Embryonic facial prominence (tissue), 1 donor: ENCODE measurements at regions not wholly inside any gene's neighbourhood (a gene's known extent, or its start where the extent isn't known, plus 50 kb on each side); places are given as distances from the start of the nearest gene placed in this dataset.

ENCODE experiments used
- DNase-seq: peaks from one replicate; pipeline ENCODE4 v3.0.0-alpha.2; 2016; ENCODE audit errors: extremely low spot score

DNA sequence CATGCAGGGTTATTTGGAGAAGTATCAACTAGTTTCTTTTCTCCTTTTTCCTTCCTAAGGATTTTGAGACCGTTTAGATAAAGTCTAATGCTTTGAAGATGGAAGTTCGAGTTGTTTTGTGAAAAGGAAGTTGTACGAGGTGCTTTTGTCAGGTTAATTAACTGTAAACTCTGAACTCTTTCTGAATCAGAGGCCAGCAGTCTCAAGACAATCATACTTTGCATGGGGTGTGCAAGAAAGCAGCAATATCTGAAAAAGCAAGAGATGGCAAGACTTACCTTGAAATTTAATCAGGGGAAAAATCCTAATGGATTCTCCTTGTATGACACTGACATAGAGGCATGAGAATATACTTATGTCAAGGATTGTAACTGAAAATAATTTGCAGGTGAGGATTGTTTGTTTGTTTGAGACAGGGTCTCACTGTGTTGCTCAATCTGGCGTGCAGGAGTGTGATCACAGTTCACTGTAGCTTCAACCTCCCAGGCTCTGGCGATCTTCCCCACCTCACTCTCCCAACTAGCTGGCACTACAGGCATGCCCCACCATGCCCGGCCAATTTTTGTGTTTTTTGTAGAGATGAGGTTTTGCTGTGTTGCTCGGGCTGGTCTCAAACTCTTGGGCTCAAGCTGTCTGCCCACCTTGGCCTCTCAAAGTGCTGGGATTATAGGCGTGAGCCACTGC is 170.2 kb upstream of the HMGA2 start:
- no peak for DNase-seq

- DNase-seq: no peak
Observed at GRCh38 chr12:65655074-65655493, 169.2 kb upstream of the HMGA2 start.

DNA sequence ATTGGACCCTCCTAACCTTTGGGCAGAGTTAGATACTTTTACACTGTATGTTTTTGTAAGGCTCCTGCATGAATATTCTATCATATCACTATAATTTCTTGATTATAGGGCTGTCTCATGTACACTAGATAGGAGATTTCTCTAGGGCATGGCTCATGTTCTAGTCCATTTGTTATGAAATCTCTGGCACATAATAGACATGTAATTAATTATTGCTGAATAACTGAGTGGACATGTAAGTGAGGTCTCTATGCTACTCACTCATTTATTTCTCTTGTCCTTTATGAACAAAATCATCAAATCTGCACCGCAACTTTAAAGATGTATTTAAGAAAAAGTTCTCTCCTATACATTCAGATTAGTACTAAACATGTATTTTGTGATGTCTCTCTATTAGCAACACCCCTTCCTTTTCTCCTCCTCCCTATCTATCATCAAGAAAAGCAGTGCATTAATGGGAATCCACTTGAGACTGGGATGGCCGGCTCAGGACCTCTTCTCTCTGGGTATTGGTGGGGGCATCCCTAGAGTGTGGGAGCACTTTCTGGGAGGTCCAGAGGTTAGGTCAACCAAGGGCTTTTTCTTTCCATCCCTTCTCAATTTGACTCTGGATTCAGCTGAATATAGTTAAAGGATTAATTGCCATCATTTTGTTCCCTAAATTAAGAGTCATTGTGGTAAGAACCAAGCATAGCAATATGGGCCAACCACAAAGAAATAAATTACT is 168.0 kb upstream of the HMGA2 start:
- DNase-seq: no peak

DNA sequence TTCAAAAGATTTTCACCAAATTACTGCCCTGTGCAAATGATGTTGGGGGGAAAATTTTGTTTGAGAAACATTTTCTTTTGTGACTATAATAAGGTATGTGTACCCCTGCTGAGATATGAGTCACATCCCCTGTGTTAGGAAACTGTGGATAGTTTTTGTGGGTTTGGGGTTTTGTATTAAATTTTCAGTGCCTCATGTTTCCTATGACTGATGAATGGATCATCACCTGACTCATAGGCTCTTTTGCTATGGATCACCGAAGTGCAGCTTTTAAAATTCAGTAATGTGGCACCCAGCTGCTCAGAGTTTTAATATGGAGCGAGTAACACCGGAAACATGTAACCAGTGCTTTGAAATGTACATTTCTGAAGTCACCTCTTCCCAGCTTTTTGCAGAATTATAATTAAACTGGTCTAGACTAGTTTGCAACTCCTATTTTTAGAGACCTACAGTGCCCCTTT is 167.4 kb upstream of the HMGA2 start:
- no peak for DNase-seq

DNA sequence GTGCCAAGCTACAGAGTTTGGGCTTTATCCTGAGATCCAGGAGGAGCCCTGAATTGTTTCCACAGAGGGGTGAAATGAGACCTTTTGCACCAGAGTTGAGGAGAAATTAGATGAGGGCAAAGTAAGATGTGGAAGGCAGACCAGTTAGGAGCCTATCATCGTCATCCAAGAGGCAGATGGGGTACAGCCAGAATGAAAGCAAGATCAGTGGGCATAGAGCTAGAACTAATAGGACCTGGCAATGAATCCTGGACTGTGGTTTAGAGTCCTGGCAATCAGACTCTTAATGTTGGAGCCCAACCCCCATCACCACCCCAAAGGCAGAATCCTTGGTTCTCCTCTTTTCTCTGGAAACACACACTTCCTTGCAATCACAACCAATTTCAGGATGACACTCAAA is 166.6 kb upstream of the HMGA2 start:
- DNase-seq: no peak

DNA sequence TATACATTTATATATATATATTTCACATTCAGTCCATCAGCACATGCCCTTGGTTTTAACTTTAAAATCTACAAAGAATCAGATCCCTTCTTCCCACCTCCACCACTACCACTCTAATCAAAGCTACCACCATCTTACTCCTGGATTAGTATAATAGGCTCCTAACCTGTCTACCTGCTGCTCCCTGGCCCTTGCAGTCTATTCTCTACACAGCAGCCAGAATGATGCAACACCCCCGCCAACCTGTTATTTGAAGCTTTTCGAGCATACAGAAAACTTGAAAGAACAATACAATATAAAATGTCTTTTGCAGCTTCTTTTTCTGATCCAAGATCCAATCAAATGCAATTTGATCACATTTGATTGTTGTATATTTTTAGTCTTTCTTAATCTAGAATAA is 165.9 kb upstream of the HMGA2 start:
- no peak for DNase-seq

GRCh38 chr12:65659681-65660080 is 164.6 kb upstream of the HMGA2 start:
- DNase-seq: no peak

DNA sequence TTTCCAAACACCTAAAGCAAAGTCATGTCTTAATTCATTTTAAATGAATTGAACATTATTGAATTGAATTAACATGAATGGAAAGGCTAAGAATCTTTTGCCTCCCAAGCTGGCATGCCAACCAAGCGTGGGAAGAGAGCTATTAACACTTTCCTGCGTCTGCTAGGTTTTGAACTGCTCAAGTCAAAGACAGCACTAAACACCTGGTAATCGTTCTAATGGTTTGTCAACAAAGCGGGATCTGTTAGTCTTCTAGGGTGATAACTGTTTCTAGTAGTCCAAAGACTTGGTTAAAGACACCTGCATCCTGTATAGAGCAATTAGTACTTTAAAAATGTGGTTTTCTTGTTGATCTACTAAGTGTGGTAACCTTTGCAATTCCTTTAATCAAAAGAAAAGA is 164.2 kb upstream of the HMGA2 start:
- DNase-seq: no peak

GRCh38 chr12:65660836-65661235 is 163.4 kb upstream of the HMGA2 start:
- no peak for DNase-seq

DNA sequence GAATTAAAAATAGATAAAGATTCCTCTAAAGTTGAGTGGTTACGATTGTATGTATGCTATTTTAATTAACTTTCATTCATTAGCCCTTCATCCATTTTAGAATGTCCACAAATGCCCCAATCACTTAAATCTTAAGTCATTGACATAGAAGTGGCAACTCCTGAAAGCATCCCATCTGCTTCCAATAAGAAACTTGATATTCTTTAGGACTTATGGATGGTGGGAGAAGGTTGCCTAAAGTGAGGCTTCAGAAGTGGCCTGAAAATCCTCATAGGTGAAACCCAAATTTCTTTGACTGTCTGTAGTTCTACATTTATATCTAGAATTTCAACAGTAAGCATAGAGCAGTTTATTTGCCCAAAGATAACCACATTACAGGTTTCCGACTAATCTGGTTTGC is 161.7 kb upstream of the HMGA2 start:
- no peak for DNase-seq

DNA sequence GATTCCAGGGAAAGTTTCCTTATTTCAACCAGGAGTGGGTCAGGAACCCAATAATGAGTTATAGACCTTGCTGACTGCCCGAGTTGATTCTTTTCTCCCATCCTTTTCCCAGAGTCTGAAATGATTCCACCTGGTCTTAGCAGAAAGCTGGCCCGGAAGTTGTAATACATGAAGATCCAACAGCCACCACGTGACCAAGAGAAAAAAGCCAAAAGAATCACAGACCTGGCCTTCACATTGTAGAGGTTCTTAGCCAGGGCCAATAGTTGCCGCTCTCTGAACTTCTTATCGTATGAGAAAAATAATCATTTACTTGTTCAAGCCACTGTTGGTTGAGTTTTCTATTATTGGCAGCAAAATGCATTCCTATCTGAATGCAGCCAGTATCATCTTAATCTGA is 161.2 kb upstream of the HMGA2 start:
- DNase-seq: no peak

GRCh38 chr12:65663648-65664047 is 160.6 kb upstream of the HMGA2 start:
- DNase-seq: no peak

DNA sequence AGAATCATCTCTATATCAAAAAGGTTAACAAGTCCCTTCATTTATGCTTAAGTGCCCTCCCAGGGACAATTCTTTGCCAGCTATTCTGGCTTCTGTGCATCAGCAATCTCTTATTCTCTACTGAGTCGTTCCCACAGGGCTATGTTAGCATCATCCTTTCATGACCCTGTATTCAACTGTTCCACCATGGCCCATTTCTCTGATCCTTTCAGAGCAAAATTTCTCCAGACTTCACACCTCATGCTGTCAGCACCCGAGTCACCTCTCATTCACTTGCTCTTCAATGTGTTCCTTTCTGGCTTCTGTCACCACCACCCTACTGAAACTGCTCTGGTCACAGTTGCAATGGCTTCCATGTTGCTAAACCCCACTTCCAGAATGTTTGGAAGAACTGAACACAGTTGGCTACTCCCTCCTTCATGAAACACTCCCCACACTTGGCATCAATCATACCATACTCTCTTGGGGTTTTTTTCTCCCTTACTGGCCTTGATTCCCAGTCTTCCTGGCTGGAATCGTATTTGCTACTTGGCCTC is 159.5 kb upstream of the HMGA2 start:
- no peak for DNase-seq

- DNase-seq: no peak
Observed at GRCh38 chr12:65665817-65666216, 158.5 kb upstream of the HMGA2 start.

- no peak for DNase-seq
Observed at GRCh38 chr12:65666876-65667275, 157.4 kb upstream of the HMGA2 start.

DNA sequence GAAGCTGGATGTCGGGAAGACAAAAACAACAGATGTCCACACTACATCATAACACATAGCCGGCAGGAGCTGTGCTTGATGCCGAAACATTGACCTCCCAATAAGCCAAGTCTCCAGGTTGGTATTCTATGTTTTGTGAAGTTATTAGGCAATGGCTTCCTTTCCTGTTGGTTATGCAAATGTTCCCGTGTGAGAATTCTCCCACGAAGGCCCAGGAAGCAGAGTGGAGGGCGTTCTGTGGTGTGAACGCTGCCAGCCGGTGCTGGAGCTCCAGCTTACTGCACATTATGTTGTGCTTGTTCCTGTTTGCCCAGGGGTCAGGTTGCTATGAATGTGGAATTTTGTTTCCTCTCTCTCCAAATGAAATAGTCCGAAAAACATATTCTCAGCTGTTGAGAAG is 156.4 kb upstream of the HMGA2 start:
- no peak for DNase-seq

DNA sequence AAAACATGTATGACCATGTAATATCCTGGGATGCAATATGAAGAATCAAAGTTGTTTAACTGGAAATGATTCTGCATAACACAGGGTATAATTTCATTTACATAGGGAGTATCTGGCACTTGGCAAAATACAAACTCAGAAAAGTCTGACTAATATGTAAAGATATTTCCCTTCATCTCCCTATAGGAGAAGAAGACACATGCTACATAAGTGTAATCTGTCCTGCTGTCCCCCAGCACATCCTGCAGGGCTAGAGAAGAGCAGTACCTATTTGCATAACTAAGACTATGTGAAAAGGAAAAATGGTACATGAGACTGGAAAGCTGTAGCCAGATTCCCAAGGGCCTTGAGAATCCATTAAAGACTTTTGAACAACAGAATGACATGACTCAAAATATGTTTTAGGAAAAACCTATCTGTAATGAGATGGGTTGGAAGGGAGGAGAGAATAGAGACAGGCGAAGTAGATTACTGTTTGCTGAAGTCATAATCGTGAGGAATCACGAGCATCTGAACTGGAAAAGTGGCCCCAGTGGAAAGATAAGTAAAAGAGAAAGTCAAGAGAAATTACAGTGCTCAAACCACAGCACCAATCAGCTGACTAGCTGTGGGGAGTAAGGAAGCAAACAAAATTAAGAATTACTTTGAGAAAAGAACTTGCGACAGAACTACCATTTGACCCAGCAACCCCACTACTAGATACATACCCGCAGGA is 155.1 kb upstream of the HMGA2 start:
- DNase-seq: no peak

DNA sequence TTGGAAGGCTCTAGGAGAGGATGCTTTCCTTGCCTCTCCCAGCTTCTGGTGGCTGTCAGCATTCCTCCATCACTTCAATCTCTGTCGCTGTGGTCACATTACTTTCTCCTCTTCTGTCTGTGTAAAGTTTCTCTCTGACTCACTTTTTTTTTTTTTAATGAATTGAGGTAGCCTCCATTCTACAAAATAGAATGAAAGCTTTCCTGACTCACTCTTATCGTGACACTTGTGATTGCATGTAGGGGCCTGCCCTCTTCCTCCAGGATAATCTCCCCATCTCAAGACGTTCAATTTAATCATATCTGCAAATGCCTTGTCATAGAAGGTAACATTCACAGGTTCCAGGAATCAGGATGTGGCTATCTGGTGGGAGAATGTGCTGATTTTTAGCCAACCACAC is 153.5 kb upstream of the HMGA2 start:
- DNase-seq: no peak

GRCh38 chr12:65672441-65672840 is 151.8 kb upstream of the HMGA2 start:
- DNase-seq: no peak

DNA sequence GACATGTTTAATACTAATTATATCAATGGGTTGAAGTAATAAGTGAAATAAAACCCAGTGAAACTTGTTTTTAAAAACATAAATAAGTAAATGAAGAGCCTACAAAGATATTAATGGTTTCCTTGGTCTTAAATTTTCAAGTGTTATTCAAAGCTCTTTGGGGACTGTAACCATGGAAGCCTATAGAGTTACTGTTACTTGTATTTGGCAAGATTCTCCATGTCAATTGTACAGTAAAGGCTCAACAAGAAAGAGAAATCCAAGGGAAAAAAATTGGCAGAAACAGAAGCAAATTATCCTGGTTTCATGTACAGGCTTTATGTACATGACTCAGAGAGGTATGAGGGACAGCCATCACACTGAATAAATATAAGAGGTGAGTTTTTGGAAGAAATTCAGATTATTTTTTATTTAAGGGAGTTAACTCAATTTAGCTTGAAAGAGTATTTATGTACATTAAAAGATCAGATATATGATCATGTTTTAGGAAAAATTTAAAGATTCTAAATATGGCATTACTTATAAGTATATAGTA is 151.1 kb upstream of the HMGA2 start:
- DNase-seq: no peak

DNA sequence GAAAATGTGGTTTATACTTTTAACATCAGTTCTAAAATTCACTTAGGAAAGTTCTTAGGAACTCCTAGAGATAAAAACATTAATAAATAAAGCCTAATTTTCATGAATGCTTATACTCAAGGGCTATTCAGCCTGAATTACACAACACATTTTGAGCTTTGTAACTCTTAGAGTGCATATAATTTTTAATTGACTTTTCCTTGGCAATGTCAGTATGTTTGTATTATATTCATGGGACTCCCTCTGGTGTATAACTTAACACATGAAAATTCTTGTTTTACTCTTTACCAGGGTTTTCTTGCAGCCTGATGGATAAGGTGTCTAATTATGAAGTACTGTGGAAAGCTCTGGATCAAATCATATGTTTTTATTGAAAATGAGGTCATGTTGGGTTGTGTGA is 150.6 kb upstream of the HMGA2 start:
- no peak for DNase-seq

DNA sequence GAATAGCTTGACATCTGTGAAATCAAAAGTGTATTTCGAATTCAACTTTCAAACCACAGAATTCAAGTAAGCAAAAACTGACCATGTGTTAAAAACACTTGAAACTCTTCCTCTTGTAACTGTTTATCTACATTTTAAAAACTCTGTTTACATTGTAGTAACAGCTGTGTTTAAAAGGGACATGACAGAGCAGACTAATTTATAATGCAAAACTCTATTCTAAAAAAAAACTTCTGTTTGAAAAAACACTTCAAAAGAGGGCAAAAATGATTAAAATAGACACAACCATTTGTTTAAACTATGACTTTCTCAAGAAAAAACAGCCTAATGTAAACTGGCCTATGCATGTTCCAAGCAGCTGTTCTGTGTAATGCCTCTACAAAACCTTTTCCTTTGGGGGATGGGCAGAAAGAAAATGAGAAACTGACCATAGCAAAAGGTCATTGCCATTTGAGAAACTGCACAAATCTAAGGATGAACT is 149.1 kb upstream of the HMGA2 start:
- DNase-seq: no peak
